GM21619 (cell line): ENCODE measurements at regions not wholly inside any gene's neighbourhood (a gene's known extent, or its start where the extent isn't known, plus 50 kb on each side); places are given as distances from the start of the nearest gene placed in this dataset.

ENCODE experiments used
- ATAC-seq: cut with Tn5 transposase; IDR thresholded peaks from one replicate; pipeline ENCODE4 v1.9.1; 2021; ENCODE audit not compliant: unreplicated experiment

DNA sequence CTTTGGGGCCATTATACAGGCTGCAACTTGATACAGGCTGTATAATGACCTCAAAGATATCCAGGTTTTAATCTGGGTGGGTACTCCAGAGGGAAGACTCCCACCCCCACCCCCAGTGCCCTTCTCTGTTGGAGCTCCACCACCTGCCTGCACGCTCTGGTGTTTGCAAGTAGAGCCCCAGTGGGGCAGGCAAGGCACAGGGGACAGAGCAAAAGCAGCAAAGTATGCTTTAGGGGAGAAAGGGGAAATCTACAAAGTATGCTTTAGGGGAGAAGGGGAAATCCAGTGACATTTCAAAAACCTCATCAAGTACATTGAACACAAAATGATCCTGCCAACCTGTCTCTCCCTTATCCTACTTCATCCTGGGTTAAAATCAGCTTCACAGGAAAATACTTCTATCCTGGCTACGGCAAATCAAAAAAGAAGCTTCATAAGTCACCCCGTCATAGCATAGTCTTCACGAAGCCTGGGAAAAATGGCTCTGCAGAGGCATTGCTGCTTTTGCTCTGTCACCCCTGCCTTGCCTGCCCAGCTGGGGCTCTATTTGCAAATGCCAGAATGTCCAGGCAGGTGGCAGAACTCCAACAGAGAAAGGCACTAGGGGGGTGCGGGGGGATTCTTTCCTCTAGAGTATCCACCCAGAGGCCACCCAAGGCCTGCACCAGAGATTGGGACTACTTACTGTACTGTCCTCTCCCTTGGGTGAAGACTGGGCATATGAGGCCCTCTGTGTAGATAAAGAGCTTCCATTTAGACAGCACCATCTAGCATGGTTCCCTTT is 60.9 kb upstream of the ATP11B start:
- no peak for ATAC-seq

DNA sequence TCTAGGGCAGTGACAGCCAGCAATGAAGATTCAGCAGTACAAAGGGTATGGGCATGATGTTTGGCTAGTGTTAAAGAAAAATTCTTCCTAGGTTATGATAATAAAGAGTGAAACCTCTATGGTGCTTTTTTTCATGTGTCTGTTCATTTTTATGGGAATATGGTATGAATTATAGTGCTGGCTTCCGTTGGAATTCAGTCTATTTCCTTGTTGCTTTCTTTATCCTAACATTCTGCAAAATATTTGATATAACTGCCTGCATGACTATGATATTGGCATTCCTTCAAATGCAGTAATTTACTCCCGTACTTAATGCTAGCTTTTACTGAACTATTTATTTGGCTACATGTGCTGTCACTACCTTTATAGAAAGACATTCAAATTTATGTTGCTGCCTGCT is 57.6 kb upstream of the ATP11B start:
- ATAC-seq, result no peak

DNA sequence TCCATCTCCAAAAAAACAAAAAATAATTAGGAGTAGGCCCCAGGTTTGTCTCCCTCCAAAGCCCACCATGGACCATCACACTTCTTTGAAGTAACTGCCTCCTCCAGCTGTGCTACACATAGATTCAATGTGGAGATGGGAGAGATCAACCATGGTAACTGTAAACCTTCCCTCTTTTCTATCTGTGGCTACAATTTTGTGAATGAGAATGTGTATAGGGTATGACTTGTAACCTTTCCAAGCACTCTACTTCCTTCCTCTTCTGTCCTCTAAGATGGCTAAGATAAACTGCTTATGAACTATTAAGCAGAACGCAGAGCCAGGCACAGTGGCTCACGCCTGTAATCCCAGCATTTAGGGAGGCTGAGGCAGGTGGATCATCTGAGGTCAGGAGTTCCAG is 55.5 kb upstream of the ATP11B start:
- no peak for ATAC-seq

DNA sequence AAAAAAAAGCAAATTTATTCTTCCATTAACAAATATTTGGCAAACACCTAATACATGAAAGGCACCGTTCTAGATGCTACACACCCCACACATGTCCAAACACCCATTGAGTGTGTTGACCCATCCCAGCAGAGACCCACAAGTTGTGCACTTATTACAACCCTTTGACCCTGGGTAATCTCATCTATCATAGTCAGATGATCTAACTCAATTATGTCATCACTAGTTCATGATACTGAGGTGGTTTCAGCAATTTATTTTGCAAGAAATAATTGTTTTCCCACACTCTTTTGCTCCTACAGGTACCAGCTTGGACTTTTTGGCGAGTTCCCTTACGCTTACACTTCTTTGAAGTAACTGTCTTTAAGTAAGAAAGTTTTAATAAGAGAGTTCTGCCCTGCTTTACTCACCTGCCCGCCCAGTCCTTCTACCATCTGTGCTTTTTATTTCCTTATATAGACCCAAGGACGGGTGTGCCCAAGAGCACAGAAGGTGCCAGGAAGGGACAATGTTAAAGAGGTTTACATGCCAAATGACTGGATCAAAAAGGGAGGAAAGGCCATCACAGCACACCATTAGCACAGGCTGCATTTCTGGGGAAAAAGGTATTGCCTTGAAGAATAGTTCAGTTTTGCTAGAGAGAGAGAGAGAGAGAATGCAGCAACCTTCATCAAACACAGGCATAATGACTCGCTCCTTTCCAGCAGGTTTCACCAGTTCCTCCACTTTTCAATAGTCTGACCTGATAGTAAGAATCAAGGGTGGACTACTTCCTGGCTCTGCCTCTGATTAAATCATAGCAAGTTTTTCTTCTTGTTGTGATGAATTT is 54.5 kb upstream of the ATP11B start:
- ATAC-seq, result no peak

DNA sequence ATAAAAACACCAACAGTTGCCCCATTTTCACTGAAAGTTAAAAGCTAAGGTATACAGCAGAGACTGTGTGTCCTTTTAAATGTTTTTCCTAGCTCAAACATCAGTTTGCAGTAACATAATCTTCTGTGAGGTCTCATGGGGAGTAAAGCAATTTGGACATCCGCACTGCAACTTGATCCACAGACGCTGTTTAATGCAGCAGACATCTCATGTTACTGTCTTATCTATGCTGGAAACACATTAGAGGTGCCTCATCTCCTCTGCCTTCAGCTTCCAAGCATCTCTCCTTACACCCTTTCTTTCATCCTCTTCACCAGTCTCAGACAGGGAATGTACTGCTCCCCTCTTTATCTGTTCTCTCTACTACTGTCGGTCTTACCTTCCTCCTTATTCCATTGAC is 53.7 kb upstream of the ATP11B start:
- no peak for ATAC-seq

DNA sequence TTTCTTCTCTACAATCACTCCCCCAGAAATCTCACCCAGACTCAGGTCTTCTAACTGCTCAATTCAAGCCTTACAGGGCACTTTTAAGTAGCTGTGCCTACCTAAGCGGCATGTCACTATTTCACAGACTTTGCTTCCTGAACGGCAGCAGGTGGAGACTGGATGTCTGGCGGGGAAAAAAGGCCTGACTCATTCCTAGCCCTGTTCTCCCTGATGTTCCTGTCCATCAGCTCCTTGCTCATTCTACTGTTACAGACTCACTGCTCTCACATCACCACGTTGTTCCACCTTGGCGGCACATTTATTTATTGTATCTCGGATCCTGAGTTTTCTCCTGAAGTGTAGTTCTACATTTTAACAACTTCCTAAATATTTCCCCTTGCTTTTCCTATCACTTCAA is 52.6 kb upstream of the ATP11B start:
- ATAC-seq, result no peak

DNA sequence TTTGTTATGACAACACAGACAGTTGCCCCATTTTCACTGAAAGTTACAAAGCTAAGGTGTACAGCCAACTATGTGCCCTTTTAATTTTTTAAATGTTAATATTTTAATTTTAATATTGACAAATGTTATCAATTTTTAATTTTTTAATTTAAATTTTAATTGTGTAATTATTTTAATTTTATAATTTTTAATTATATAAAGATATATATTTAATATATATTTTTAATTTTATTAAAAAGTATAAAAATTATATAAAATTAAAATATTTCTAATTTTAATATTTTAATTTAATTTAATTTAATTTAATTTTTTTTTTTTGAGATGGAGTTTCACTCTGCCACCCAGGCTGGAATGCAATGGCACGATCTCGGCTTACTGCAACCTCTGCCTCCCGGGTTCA is 52.1 kb upstream of the ATP11B start:
- no peak for ATAC-seq
